GM12872 (cell line): ENCODE measurements at regions not wholly inside any gene's neighbourhood (a gene's known extent, or its start where the extent isn't known, plus 50 kb on each side); places are given as distances from the start of the nearest gene placed in this dataset.

ENCODE experiments used
- TF ChIP-seq, protein P1 (sequence below): IDR thresholded peaks from 3 replicates; pipeline ENCODE4 v1.5.1; 2011; ENCODE audit warnings: low read depth, mild to moderate bottlenecking, low read length, moderate library complexity; ENCODE audit not compliant: insufficient read depth

DNA sequence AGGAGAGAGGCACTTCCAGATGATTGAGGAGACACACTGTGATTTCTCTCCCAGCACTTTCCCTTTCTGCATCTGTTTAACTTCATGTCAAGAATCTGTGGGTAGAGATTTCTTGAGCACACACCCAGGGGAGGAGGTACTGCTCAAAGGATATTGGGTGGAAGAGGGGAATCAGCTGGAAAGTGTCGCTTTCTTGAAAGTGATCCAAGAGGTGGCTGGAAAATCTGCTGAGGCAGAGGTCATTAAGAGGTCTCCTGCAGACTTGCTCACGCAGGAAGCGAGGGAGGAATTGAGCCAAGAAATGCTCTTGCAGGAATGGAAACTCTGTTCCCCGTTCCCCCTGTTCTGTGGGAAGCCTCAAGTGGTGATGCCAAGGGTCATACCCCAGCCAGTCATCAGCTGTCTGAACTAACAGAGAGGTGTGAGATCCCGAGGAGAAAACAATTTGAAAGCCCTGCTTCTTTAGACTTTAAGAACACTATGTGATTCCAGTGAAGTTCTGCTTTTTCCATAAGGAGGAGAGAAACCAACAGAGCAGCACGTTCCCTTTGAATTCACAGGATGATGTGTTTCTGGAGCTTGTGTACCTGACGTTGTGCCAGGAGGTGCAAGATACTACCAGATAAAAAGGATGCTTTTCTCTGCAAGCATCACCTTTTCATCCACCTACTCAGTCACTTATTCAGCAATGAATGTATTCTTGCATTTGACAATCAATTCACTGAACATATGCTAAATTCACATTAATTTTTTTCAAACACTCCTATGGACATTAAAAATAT lies 163.4 kb upstream of the GPR12 start:
- TF ChIP-seq, protein P1, sequence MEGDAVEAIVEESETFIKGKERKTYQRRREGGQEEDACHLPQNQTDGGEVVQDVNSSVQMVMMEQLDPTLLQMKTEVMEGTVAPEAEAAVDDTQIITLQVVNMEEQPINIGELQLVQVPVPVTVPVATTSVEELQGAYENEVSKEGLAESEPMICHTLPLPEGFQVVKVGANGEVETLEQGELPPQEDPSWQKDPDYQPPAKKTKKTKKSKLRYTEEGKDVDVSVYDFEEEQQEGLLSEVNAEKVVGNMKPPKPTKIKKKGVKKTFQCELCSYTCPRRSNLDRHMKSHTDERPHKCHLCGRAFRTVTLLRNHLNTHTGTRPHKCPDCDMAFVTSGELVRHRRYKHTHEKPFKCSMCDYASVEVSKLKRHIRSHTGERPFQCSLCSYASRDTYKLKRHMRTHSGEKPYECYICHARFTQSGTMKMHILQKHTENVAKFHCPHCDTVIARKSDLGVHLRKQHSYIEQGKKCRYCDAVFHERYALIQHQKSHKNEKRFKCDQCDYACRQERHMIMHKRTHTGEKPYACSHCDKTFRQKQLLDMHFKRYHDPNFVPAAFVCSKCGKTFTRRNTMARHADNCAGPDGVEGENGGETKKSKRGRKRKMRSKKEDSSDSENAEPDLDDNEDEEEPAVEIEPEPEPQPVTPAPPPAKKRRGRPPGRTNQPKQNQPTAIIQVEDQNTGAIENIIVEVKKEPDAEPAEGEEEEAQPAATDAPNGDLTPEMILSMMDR: no peak

DNA sequence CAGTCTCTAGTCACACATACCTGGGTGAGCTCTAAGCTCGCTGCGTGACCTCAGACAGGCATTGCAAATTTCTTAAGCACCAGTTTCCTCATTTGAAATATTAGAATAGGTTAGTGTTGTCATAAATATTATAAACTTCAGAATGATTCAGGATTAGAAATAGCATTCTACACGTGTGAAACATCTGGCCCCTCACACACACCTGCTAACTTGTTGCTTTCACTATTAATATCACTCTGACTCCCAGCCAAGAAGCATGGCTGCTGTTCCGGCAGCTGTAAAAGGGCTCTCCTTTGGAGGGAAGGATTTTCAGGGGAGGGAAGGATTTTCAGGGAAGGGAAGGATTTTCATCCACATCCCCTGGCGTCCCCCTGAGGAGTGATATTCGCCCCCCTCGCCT lies 161.3 kb upstream of the GPR12 start:
- TF ChIP-seq, protein P1: no peak

DNA sequence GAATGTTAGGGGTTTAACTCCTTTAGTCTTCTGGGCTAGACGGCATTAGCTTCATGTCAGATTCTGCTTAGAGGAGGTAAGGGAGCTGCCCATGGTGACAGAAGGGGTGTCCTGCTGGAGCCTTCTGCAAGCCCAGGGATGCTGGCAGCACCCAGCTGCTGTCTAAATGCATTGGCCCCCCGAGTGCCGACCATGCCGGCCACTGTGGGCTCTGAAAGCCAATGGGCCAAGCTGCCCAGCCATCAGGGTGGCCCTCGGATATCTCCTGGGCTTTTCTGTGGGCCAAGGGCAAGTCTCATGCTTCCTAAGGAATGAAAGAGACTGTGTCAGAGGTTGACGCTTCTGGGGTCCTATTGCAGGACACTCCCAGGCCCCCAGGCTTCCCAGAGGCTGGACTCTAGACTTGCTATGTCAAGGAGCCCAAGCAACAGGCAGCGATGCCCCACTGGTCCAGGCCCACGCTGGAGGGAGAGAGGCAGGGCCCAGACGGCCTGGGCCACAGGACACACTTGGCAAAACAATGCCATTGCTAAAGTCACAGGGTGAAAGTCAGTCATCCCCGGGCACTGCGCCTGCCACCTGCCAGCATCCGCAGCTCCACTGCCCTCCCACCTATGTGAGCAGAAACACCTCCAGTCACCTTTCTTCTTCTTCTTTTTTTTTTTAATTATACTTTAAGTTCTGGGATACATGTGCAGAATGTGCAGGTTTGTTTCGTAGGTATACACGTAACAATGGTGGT lies 160.2 kb upstream of the GPR12 start:
- TF ChIP-seq, protein P1: no peak

DNA sequence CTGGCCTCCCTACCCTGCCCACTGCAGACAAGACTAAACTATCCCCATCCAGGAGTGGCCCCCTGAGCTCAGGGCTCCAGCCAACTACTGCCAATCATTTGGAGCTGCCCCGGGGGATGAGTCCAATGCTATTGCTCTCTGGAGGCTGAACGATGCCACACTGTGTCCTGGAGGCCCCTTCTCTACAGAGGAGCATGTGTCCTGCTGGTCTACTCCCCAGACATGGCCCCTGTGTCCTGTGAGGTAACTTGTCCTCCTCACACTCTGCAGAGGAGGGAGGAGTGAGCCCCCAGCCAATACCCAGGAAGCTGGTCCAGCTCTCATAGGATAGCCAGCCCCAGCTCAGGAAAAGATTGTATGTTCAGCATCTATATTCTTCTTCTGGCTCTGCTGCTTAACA lies 159.1 kb upstream of the GPR12 start:
- TF ChIP-seq, protein P1: no peak

DNA sequence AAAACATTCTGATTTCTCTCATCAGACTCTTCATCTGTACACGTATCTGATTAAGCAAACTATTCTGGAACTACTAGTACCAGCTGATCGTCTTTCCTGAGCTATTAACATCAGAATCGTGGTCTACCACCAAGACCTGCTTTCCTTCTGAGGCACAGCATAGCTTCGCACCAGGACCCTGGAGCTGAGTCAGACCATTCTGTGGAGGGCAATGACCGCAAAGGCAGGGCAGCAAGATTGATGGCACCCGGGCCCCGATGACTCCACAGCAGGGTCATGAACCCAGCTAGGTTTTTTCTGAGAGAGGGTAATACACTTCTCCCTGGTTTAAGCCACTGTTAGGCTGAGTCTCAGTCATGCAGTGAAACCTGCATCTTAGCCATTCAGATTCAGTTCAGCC lies 158.7 kb upstream of the GPR12 start:
- TF ChIP-seq, protein P1: no peak

DNA sequence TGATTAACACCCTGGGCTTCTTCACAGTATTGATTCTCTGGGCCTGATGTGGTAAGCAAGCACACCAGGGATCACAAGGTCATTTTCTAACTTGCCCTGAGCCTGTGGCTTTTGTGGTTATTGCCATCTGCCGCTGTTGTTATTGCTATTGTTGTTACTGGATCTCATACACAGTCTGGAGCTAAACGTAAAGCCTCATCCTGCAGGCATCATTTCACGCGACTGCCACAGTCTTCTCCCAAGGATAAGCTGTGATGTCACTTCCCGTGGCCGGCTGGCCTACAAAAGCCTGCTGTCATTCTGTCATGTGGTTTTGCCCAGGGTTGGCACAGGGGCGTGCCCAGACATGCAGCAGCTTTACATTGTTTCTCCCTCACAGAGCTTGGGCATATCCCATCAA lies 154.0 kb upstream of the GPR12 start:
- TF ChIP-seq, protein P1: no peak

DNA sequence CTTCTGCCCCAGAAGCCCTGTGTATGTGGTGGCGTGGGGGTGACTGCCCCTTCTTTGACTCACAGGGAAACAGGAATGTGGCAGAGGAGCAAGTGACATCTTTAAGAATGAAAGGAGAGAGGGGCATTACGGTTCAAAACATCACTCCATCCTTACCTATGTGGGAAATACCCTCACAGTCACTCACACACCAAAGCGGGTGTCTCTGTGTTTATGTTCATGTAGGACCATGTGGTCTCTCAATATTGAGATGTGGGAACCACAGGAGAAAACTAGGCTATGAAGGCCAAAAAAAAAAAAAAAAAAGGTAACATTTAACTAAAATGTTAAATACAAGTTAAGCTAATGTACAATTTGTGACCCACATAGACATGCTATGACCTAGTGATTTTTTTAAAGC lies 153.6 kb upstream of the GPR12 start:
- TF ChIP-seq, protein P1: no peak
